ENCODE measurements at regions not wholly inside any gene's neighbourhood (a gene's known extent, or its start where the extent isn't known, plus 50 kb on each side); places are given as distances from the start of the nearest gene placed in this dataset.
"Not testable (repeated sequence)": the region's sequence is repeated elsewhere in the genome, so short reads cannot be mapped to it uniquely, and the experiment has no call there.

GRCh38 chrX:138964501-138964900 lies 253.0 kb upstream of the FGF13 start:
- Histone ChIP-seq H3K36me3 (ENCODE audit: control insufficient read depth, insufficient read depth, low read length) (no peaks in the 10 kb centered on the region), H3K27ac (ENCODE audit: low read length) (no peak overlapping the region), H3K27me3 (ENCODE audit: control insufficient read depth, insufficient read depth, low read length) (no peaks in the 10 kb centered on the region), H3K4me1 (ENCODE audit: control insufficient read depth, insufficient read depth, low read length) (no peaks in the 10 kb centered on the region), H3K4me3 (ENCODE audit: low read length) (no peak overlapping the region), H3K9me3 (ENCODE audit: control insufficient read depth, low read depth, low read length) (no peaks in the 10 kb centered on the region)
- no CpG with 5 or more reads among the region's 4 CpGs for WGBS (ENCODE audit: insufficient coverage, low lambda C conversion rate)
- no peak for DNase-seq

- not testable (repeated sequence) for H3K27ac ChIP-seq (ENCODE audit: low read length); H3K4me1 ChIP-seq (ENCODE audit: control insufficient read depth, insufficient read depth, low read length); H3K36me3 ChIP-seq (ENCODE audit: control insufficient read depth, insufficient read depth, low read length); H3K4me3 ChIP-seq (ENCODE audit: low read length); DNase-seq; H3K27me3 ChIP-seq (ENCODE audit: control insufficient read depth, insufficient read depth, low read length); H3K9me3 ChIP-seq (ENCODE audit: control insufficient read depth, low read depth, low read length)
- WGBS (ENCODE audit: insufficient coverage, low lambda C conversion rate): no CpG with 5 or more reads among the region's 3 CpGs
These were observed 250.9 kb upstream of the FGF13 start for GRCh38 chrX:138962419-138962818.

GRCh38 chrX:138954976-138955375 lies 243.5 kb upstream of the FGF13 start:
- Histone ChIP-seq H3K9me3 (ENCODE audit: control insufficient read depth, low read depth, low read length) (no peaks in the 10 kb centered on the region), H3K27me3 (ENCODE audit: control insufficient read depth, insufficient read depth, low read length) (no peaks in the 10 kb centered on the region), H3K4me3 (ENCODE audit: low read length) (no peak overlapping the region), H3K27ac (ENCODE audit: low read length) (no peak overlapping the region), H3K4me1 (ENCODE audit: control insufficient read depth, insufficient read depth, low read length) (no peaks in the 10 kb centered on the region), H3K36me3 (ENCODE audit: control insufficient read depth, insufficient read depth, low read length) (no peaks in the 10 kb centered on the region)
- no peak for DNase-seq
- WGBS (ENCODE audit: insufficient coverage, low lambda C conversion rate): 33% methylated on average over 2 of the region's 5 CpGs

- Histone ChIP-seq H3K4me1 (ENCODE audit: control insufficient read depth, insufficient read depth, low read length) (no peaks in the 10 kb centered on the region), H3K27me3 (ENCODE audit: control insufficient read depth, insufficient read depth, low read length) (no peaks in the 10 kb centered on the region), H3K9me3 (ENCODE audit: control insufficient read depth, low read depth, low read length) (no peaks in the 10 kb centered on the region), H3K4me3 (ENCODE audit: low read length) (no peak overlapping the region), H3K36me3 (ENCODE audit: control insufficient read depth, insufficient read depth, low read length) (no peaks in the 10 kb centered on the region), H3K27ac (ENCODE audit: low read length) (no peak overlapping the region)
- no CpG with 5 or more reads among the region's 3 CpGs for WGBS (ENCODE audit: insufficient coverage, low lambda C conversion rate)
- no peak for DNase-seq
These were observed 235.4 kb upstream of the FGF13 start for GRCh38 chrX:138946926-138947325.

- DNase-seq: no peak
- WGBS (ENCODE audit: insufficient coverage, low lambda C conversion rate): no CpG with 5 or more reads among the region's 6 CpGs
- H3K27me3 ChIP-seq (ENCODE audit: control insufficient read depth, insufficient read depth, low read length): no peaks in the 10 kb centered on the region
- no peaks in the 10 kb centered on the region for H3K9me3 ChIP-seq (ENCODE audit: control insufficient read depth, low read depth, low read length)
- no peak overlapping the region for H3K4me3 ChIP-seq (ENCODE audit: low read length)
- no peak overlapping the region for H3K27ac ChIP-seq (ENCODE audit: low read length)
- no peaks in the 10 kb centered on the region for H3K4me1 ChIP-seq (ENCODE audit: control insufficient read depth, insufficient read depth, low read length)
- H3K36me3 ChIP-seq (ENCODE audit: control insufficient read depth, insufficient read depth, low read length): no peaks in the 10 kb centered on the region
These were observed 233.7 kb upstream of the FGF13 start for GRCh38 chrX:138945219-138945618.

- no peaks in the 10 kb centered on the region for H3K36me3 ChIP-seq (ENCODE audit: control insufficient read depth, insufficient read depth, low read length)
- H3K27ac ChIP-seq (ENCODE audit: low read length): no peak overlapping the region
- no peaks in the 10 kb centered on the region for H3K27me3 ChIP-seq (ENCODE audit: control insufficient read depth, insufficient read depth, low read length)
- H3K9me3 ChIP-seq (ENCODE audit: control insufficient read depth, low read depth, low read length): no peaks in the 10 kb centered on the region
- H3K4me3 ChIP-seq (ENCODE audit: low read length): no peak overlapping the region
- DNase-seq: no peak
- H3K4me1 ChIP-seq (ENCODE audit: control insufficient read depth, insufficient read depth, low read length): no peaks in the 10 kb centered on the region
These were observed 227.5 kb upstream of the FGF13 start for GRCh38 chrX:138939038-138939437.

GRCh38 chrX:138938003-138938402 lies 226.5 kb upstream of the FGF13 start:
- WGBS (ENCODE audit: insufficient coverage, low lambda C conversion rate): no CpG with 5 or more reads among the region's 1 CpG
- Histone ChIP-seq H3K27ac (ENCODE audit: low read length) (no peak overlapping the region), H3K36me3 (ENCODE audit: control insufficient read depth, insufficient read depth, low read length) (no peaks in the 10 kb centered on the region), H3K4me1 (ENCODE audit: control insufficient read depth, insufficient read depth, low read length) (no peaks in the 10 kb centered on the region), H3K27me3 (ENCODE audit: control insufficient read depth, insufficient read depth, low read length) (no peaks in the 10 kb centered on the region), H3K4me3 (ENCODE audit: low read length) (no peak overlapping the region), H3K9me3 (ENCODE audit: control insufficient read depth, low read depth, low read length) (no peaks in the 10 kb centered on the region)
- DNase-seq: no peak

- no peaks in the 10 kb centered on the region for H3K9me3 ChIP-seq (ENCODE audit: control insufficient read depth, low read depth, low read length)
- 100% methylated on average over 1 of the region's 2 CpGs for WGBS (ENCODE audit: insufficient coverage, low lambda C conversion rate)
- no peak for DNase-seq
- no peaks in the 10 kb centered on the region for H3K4me1 ChIP-seq (ENCODE audit: control insufficient read depth, insufficient read depth, low read length)
- H3K27ac ChIP-seq (ENCODE audit: low read length): no peak overlapping the region
- no peaks in the 10 kb centered on the region for H3K27me3 ChIP-seq (ENCODE audit: control insufficient read depth, insufficient read depth, low read length)
- no peaks in the 10 kb centered on the region for H3K36me3 ChIP-seq (ENCODE audit: control insufficient read depth, insufficient read depth, low read length)
- no peak overlapping the region for H3K4me3 ChIP-seq (ENCODE audit: low read length)
These were observed 219.7 kb upstream of the FGF13 start for GRCh38 chrX:138931212-138931611.

- DNase-seq: peak in 1 of 2 donors; percentile 1
- Histone ChIP-seq H3K27me3 (ENCODE audit: control insufficient read depth, insufficient read depth, low read length) (no peaks in the 10 kb centered on the region), H3K9me3 (ENCODE audit: control insufficient read depth, low read depth, low read length) (no peaks in the 10 kb centered on the region), H3K4me3 (ENCODE audit: low read length) (no peak overlapping the region), H3K36me3 (ENCODE audit: control insufficient read depth, insufficient read depth, low read length) (no peaks in the 10 kb centered on the region), H3K4me1 (ENCODE audit: control insufficient read depth, insufficient read depth, low read length) (no peaks in the 10 kb centered on the region), H3K27ac (ENCODE audit: low read length) (no peak overlapping the region)
- WGBS (ENCODE audit: insufficient coverage, low lambda C conversion rate): no CpG with 5 or more reads among the region's 4 CpGs
These were observed 219.0 kb upstream of the FGF13 start for GRCh38 chrX:138930583-138930945.

GRCh38 chrX:138929926-138930582 lies 218.5 kb upstream of the FGF13 start:
- Histone ChIP-seq H3K27ac (ENCODE audit: low read length) (no peak overlapping the region), H3K4me3 (ENCODE audit: low read length) (no peak overlapping the region), H3K27me3 (ENCODE audit: control insufficient read depth, insufficient read depth, low read length) (no peaks in the 10 kb centered on the region), H3K9me3 (ENCODE audit: control insufficient read depth, low read depth, low read length) (no peaks in the 10 kb centered on the region), H3K4me1 (ENCODE audit: control insufficient read depth, insufficient read depth, low read length) (no peaks in the 10 kb centered on the region), H3K36me3 (ENCODE audit: control insufficient read depth, insufficient read depth, low read length) (no peaks in the 10 kb centered on the region)
- DNase-seq: peak in 1 of 2 donors; percentile 1
- WGBS (ENCODE audit: insufficient coverage, low lambda C conversion rate): no CpG with 5 or more reads among the region's 4 CpGs

GRCh38 chrX:138928737-138929459 lies 217.4 kb upstream of the FGF13 start:
- Histone ChIP-seq H3K27me3 (ENCODE audit: control insufficient read depth, insufficient read depth, low read length) (no peaks in the 10 kb centered on the region), H3K9me3 (ENCODE audit: control insufficient read depth, low read depth, low read length) (no peaks in the 10 kb centered on the region), H3K4me1 (ENCODE audit: control insufficient read depth, insufficient read depth, low read length) (no peaks in the 10 kb centered on the region), H3K4me3 (ENCODE audit: low read length) (no peak overlapping the region), H3K27ac (ENCODE audit: low read length) (no peak overlapping the region), H3K36me3 (ENCODE audit: control insufficient read depth, insufficient read depth, low read length) (no peaks in the 10 kb centered on the region)
- DNase-seq: no peak
- no CpG with 5 or more reads among the region's 1 CpG for WGBS (ENCODE audit: insufficient coverage, low lambda C conversion rate)

All from large intestine (tissue), 3 donors.